Loucy (cell line): ENCODE measurements at regions not wholly inside any gene's neighbourhood (a gene's known extent, or its start where the extent isn't known, plus 50 kb on each side); places are given as distances from the start of the nearest gene placed in this dataset.

ENCODE experiments used
- H2AFZ ChIP-seq: fragments of 200-600 bp; sonication (generic); 2 replicates; pipeline ENCODE4 v1.6.0; 2016; ENCODE audit warnings: antibody characterized with exemption, mild to moderate bottlenecking, low read length, moderate library complexity
- H3F3A ChIP-seq: fragments of 200-600 bp; 2 replicates; pipeline ENCODE4 v1.6.0; 2016; ENCODE audit warnings: antibody characterized with exemption, low read depth, mild to moderate bottlenecking
- H3K27me3 ChIP-seq: fragments of 200-600 bp; sonication (generic); 2 replicates; pipeline ENCODE4 v1.6.1; 2014; ENCODE audit warnings: low read length, mild to moderate bottlenecking; ENCODE audit not compliant: insufficient read depth, poor library complexity, severe bottlenecking
- H3K36me3 ChIP-seq: fragments of 200-600 bp; sonication (generic); 2 replicates; pipeline ENCODE4 v1.6.1; 2016; ENCODE audit warnings: low read length; ENCODE audit not compliant: insufficient read depth
- H3K4me1 ChIP-seq: fragments of 200-600 bp; sonication (generic); 2 replicates; pipeline ENCODE4 v1.5.1; 2014; ENCODE audit warnings: low read length, mild to moderate bottlenecking; ENCODE audit not compliant: insufficient read depth, poor library complexity, severe bottlenecking
- H3K4me2 ChIP-seq: fragments of 200-600 bp; sonication (generic); 2 replicates; pipeline ENCODE4 v1.6.0; 2014; ENCODE audit warnings: antibody characterized with exemption, low read length, low read depth, mild to moderate bottlenecking; ENCODE audit not compliant: poor library complexity, severe bottlenecking
- H3K4me3 ChIP-seq: fragments of 200-600 bp; sonication (generic); 2 replicates; pipeline ENCODE4 v1.5.1; 2014; ENCODE audit warnings: low read length, mild to moderate bottlenecking, mixed read lengths; ENCODE audit not compliant: poor library complexity, severe bottlenecking
- H3K79me2 ChIP-seq: fragments of 200-600 bp; sonication (generic); 2 replicates; pipeline ENCODE4 v1.6.1; 2014; ENCODE audit warnings: low read length; ENCODE audit not compliant: insufficient read depth
- H3K9ac ChIP-seq: fragments of 200-600 bp; sonication (generic); 2 replicates; pipeline ENCODE4 v1.6.0; 2014; ENCODE audit warnings: mild to moderate bottlenecking, low read depth, low read length, moderate library complexity; ENCODE audit not compliant: poor library complexity, severe bottlenecking
- H3K9me2 ChIP-seq: fragments of 200-600 bp; sonication (generic); replicated peaks from 2 replicates; pipeline ENCODE4 v1.6.1; 2016; ENCODE audit warnings: low read depth, low read length, mixed read lengths
- H3K9me3 ChIP-seq: fragments of 200-600 bp; sonication (generic); 2 replicates; pipeline ENCODE4 v1.6.1; 2014; ENCODE audit warnings: mild to moderate bottlenecking, antibody characterized with exemption, low read length, low read depth; ENCODE audit not compliant: insufficient read depth
- H4K20me1 ChIP-seq: fragments of 200-600 bp; sonication (generic); 2 replicates; pipeline ENCODE4 v1.6.0; 2014; ENCODE audit warnings: antibody characterized with exemption, low read length, mild to moderate bottlenecking; ENCODE audit not compliant: insufficient read depth, poor library complexity, severe bottlenecking
- EZH2phosphoT487 ChIP-seq: fragments of 200-600 bp; IDR thresholded peaks from 2 replicates; pipeline ENCODE4 v1.6.1; 2018; ENCODE audit warnings: antibody characterized with exemption, mild to moderate bottlenecking, moderate library complexity, borderline replicate concordance
- TF ChIP-seq, protein P1 (sequence below): fragments of 200-600 bp; sonication (generic); conservative IDR thresholded peaks from 2 replicates; pipeline ENCODE4 v1.5.1; 2014; ENCODE audit warnings: mild to moderate bottlenecking, antibody characterized with exemption, low read length

DNA sequence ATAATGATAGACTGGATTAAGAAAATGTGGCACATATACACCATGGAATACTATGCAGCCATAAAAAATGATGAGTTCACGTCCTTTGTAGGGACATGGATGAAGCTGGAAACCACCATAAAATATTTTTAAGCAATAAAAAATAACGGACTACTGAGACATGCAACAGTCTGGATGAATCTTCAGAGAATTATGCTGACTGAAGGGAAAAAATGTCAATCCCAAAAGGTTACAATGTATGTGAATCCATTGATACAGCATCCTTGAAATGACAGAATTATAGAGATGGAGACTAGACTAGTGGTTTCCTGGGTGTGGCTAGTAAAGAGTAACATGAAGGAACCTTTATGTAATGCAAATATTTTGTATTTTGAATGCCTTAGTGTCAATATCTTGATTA lies 1808.6 kb upstream of the NUDT12 start:
- no peaks in the 10 kb centered on the region for H3K36me3 ChIP-seq
- H3K4me2 ChIP-seq = no peak overlapping the region
- no peaks in the 10 kb centered on the region for H3K9me3 ChIP-seq
- TF ChIP-seq, protein P1, sequence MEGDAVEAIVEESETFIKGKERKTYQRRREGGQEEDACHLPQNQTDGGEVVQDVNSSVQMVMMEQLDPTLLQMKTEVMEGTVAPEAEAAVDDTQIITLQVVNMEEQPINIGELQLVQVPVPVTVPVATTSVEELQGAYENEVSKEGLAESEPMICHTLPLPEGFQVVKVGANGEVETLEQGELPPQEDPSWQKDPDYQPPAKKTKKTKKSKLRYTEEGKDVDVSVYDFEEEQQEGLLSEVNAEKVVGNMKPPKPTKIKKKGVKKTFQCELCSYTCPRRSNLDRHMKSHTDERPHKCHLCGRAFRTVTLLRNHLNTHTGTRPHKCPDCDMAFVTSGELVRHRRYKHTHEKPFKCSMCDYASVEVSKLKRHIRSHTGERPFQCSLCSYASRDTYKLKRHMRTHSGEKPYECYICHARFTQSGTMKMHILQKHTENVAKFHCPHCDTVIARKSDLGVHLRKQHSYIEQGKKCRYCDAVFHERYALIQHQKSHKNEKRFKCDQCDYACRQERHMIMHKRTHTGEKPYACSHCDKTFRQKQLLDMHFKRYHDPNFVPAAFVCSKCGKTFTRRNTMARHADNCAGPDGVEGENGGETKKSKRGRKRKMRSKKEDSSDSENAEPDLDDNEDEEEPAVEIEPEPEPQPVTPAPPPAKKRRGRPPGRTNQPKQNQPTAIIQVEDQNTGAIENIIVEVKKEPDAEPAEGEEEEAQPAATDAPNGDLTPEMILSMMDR = no peak
- no peak for TF ChIP-seq EZH2phosphoT487
- no peak overlapping the region for H2AFZ ChIP-seq
- H4K20me1 ChIP-seq = no peaks in the 10 kb centered on the region
- no peaks in the 10 kb centered on the region for H3F3A ChIP-seq
- no peaks in the 10 kb centered on the region for H3K9me2 ChIP-seq
- no peaks in the 10 kb centered on the region for H3K79me2 ChIP-seq
- H3K4me3 ChIP-seq = no peak overlapping the region
- no peaks in the 10 kb centered on the region for H3K4me1 ChIP-seq
- no peaks in the 10 kb centered on the region for H3K27me3 ChIP-seq
- H3K9ac ChIP-seq = no peak overlapping the region

DNA sequence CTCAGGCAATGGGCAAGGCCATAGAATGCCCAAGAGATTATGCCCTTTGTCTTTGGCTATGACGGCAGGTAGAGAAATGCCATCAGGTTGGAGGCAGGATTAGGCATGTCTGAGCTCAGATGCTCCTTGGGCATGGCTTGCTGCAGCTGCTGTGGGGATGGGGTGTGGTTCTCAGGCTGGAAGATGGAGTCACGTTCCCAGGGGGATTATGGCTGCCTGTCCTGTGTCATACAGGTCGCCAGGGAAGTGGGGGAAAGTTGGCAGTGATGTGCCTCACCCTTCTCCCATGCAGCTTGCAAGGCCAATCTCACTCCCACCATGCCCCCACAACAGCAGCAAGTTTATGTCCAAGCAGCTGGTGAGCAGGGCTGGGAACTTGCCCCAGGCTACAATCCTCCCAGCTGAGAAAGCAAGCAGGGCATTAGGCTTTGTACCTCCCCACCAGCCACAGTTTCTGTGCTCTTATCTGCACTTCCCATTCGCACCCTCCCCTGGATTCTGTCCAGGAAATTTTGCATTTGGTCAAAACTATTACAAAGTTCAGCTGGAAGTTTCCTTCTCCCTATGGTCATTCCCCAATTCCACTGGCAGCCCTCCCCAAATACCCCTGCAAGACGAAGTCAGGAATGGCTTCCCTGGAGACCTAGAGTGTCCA lies 1788.0 kb upstream of the NUDT12 start:
- Histone ChIP-seq H3F3A (no peaks in the 10 kb centered on the region), H3K9me3 (no peaks in the 10 kb centered on the region), H2AFZ (no peak overlapping the region), H4K20me1 (no peaks in the 10 kb centered on the region), H3K9me2 (no peaks in the 10 kb centered on the region), H3K4me2 (no peak overlapping the region), H3K36me3 (no peaks in the 10 kb centered on the region), H3K4me3 (no peak overlapping the region), H3K9ac (no peak overlapping the region), H3K27me3 (no peaks in the 10 kb centered on the region), H3K4me1 (no peaks in the 10 kb centered on the region), H3K79me2 (no peaks in the 10 kb centered on the region)
- TF ChIP-seq, protein P1 = no peak
- no peak for TF ChIP-seq EZH2phosphoT487

DNA sequence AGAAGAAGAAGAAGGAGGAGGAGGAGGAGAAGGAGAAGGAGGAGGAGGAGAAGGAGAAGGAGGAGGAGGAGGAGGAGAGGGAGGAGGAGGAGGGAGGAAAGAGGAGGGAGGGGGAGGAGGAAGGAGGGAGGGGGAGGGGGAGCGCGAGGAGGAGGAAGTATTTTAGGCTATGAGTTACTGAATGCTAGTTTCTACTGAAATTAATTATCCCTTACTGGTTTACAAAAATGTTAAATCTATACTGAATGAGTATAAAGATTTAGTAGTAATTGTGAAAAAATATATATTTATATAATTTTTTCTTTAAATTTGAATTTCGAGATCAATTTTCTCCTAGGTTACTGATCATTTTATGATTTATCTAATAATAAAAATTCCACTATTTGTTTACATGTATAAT lies 1769.0 kb upstream of the NUDT12 start:
- no peaks in the 10 kb centered on the region for H3K79me2 ChIP-seq
- no peaks in the 10 kb centered on the region for H3K4me1 ChIP-seq
- H3K4me3 ChIP-seq = no peak overlapping the region
- no peaks in the 10 kb centered on the region for H3K36me3 ChIP-seq
- no peaks in the 10 kb centered on the region for H3K27me3 ChIP-seq
- no peaks in the 10 kb centered on the region for H3K9me3 ChIP-seq
- no peaks in the 10 kb centered on the region for H3F3A ChIP-seq
- no peak overlapping the region for H3K9ac ChIP-seq
- no peak overlapping the region for H2AFZ ChIP-seq
- no peaks in the 10 kb centered on the region for H4K20me1 ChIP-seq
- TF ChIP-seq EZH2phosphoT487 = no peak
- no peak overlapping the region for H3K4me2 ChIP-seq
- no peaks in the 10 kb centered on the region for H3K9me2 ChIP-seq

DNA sequence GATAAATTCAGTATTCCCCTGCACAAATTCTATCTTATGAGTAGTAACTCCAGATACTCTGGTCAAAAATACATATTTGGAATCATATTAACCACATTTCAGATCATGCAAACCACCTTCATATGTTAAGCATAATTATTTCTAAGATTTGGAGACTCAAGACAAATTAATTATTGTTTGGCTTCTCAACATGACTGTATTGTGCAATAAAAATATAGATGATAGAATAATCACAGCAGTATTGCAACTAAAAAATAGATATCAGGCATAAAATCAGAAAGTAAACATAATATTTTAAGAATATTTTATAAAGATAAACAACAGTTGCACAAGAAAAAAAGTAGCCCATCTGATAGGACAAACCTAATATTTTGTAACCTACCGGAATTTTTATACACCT lies 1767.6 kb upstream of the NUDT12 start:
- no peaks in the 10 kb centered on the region for H4K20me1 ChIP-seq
- no peaks in the 10 kb centered on the region for H3K27me3 ChIP-seq
- H3K9ac ChIP-seq = no peak overlapping the region
- no peak overlapping the region for H3K4me2 ChIP-seq
- no peaks in the 10 kb centered on the region for H3F3A ChIP-seq
- H3K79me2 ChIP-seq = no peaks in the 10 kb centered on the region
- no peaks in the 10 kb centered on the region for H3K4me1 ChIP-seq
- no peaks in the 10 kb centered on the region for H3K9me2 ChIP-seq
- no peaks in the 10 kb centered on the region for H3K9me3 ChIP-seq
- H3K36me3 ChIP-seq = no peaks in the 10 kb centered on the region
- no peak for TF ChIP-seq EZH2phosphoT487
- TF ChIP-seq, protein P1 = no peak
- no peak overlapping the region for H2AFZ ChIP-seq
- no peak overlapping the region for H3K4me3 ChIP-seq
